ENCODE measurements at regions not wholly inside any gene's neighbourhood (a gene's known extent, or its start where the extent isn't known, plus 50 kb on each side); places are given as distances from the start of the nearest gene placed in this dataset.

DNA sequence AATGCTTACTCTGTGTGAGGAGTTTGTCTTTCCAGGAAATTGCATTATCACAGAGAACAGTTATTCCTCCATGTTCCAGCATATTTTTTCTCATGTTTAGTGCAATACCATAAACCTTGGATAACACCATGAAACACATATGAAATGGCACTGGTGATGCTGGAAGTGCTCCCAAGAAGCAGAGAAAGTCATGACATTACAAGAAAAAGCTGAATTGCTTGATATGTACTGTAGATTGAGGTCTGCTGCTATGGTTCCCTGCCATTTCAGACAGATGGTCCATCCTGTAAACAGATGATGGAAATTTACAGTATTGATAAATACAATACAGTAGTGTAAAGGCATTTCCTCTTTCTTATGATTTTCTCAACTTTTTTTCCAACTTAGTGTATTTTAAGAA, 422.1 kb downstream of the LRRIQ3 start:
- ChIA-PET CTCF (no interaction called here), POLR2A (no interaction called here)

DNA sequence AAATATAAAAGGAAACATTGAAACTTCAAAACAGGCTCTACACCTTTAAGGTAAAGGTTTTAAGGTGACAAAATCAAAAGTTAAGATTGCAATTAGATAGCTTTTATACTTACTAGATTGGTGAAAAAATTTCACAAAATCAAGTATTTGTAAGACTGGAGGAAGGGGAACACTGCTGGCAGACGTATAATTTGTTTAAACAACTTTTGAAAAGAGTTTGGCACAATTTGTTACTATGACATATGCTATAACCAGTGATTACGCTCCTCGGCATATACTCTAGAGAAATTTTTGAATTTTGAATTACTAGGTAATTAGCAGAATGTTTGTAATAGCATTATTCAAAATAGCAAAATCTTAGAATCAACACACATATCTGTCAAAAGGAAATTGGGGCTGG, 425.0 kb downstream of the LRRIQ3 start:
- POLR2A ChIA-PET, result no interaction called here
- CTCF ChIA-PET, result no interaction called here

- POLR2A ChIA-PET, result no interaction called here
Observed at GRCh38 chr1:73771396-73771795, 426.6 kb downstream of the LRRIQ3 start.

DNA sequence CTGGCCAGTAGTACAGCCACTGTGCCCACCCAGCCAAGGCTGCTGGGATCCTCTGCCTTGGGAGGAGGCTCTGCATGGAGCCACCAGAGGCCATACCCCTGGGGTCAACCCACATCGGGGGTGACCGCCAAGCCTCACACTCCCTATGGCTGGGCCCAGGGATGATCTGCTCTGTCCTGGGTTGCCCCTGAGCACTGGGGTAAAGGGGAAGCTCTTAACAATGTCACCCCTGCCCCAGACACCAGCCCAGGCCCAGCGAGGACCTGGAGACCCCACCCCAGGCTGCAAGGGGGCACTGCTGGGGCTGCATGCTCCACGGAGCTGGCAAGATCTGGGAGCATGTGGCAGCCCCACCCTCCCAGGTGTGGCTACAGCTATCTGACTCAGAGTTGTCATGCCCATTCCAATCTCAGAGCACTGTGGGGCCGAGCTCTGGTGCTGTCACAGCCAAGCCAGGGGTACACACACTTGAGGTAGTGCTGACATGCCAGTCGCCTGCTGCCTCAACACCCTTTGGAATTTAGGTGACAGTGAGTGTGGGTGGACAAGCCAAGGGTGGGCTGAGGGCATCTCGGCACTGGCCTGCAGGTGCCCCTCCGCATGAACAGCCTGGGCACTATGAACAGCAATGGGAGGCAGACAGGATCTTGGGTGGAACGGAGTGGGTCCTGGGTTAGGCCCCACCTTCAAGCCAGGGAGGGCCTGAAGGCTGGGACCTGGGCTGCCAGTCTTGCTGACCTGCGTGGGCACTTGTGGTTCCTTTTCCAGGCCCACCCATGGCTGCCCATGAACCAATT, 427.7 kb downstream of the LRRIQ3 start:
- POLR2A ChIA-PET, result no interaction called here
- CTCF ChIA-PET, result no interaction called here

More at GRCh38 chr1:73771396-73771795, 426.6 kb downstream of the LRRIQ3 start:
- CTCF ChIA-PET, result no interaction called here

DNA sequence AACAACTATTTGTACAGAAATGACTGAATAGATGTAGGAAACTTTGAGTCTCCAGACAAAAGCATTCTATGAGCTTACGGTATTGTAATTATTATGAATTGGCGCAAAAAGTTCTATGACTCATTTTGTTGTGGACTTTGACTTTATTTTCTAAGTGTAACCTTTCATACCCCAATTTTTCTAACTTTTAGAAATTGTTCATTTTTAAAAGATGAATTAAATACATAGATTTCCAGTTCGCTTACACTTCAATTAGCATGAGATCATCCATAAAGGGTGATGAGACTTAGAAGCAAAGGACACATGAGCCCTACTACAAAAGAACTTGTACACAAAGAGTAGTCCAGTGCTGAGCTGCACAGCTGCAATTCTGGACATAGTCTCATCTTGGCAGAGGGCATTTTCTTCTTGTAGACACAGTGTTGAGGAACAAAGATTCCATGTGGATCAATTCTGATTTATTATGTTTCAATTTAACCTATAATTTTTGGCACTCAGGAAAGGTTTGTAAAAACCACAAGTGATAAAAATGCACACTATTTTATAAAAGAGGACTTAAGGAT, 431.1 kb downstream of the LRRIQ3 start:
- POLR2A ChIA-PET, result no interaction called here
- CTCF ChIA-PET, result no interaction called here

DNA sequence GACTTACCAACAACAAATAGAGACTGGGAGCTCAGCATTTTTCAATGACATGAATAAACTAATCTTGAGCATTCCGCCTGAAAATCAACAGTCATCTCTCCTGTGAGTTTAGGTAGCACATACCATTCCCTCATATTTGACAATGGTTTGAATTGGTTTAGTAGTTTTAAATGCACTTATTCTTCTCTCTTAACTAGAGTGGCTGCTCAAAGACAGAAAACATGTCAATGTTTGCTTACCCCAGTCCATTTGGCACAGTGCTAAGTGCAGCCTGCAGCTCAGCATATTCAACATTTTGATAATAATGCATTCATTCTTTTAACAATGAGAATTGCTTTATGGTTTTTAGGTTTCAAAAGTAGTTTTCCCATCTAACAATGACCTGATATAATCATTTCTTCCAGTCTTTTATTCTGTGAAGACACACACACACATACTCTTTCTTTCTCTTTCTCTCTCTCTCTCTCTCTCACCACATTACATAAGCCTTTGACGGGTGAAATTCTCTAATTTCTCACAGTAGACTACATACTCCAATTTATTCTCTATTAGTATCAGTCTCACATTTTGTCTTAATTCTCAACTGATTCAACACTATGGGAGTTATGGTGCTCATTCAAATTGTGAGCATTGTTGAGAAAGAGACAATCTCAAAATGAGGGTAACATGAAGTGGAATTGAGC, 432.3 kb downstream of the LRRIQ3 start:
- CTCF ChIA-PET, result no interaction called here
- POLR2A ChIA-PET, result no interaction called here

GRCh38 chr1:73761559-73761958, 436.4 kb downstream of the LRRIQ3 start:
- POLR2A ChIA-PET, result no interaction called here
- CTCF ChIA-PET, result no interaction called here

GRCh38 chr1:73759011-73759410, 439.0 kb downstream of the LRRIQ3 start:
- ChIA-PET POLR2A (no interaction called here), CTCF (no interaction called here)

GRCh38 chr1:73756817-73757216, 441.2 kb downstream of the LRRIQ3 start:
- ChIA-PET POLR2A (no interaction called here), CTCF (no interaction called here)

DNA sequence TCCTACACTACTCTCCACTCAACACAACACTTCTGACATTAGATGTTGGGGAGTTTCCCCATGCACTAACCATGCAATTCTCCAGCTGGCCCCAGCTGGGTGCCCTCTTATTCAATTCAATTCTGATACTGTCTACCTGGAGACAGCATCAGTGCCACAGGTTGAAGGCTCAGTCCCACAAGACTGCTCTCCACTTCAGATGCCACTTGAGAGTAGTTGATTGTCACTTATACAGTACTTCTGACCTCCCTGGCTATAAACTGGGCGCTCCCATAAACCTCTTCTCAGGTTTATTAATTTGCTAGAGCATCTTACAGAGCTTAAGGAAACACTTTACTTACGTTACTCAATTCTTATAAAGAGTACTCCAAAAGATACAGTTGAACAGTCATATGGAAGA, 442.3 kb downstream of the LRRIQ3 start:
- POLR2A ChIA-PET, result no interaction called here

GRCh38 chr1:73749996-73750395, 448.0 kb downstream of the LRRIQ3 start:
- CTCF ChIA-PET, result no interaction called here

More for the DNA sequence above, 442.3 kb downstream of the LRRIQ3 start:
- CTCF ChIA-PET, result no interaction called here

GRCh38 chr1:73744985-73745384, 453.0 kb downstream of the LRRIQ3 start:
- ChIA-PET POLR2A (no interaction called here), CTCF (no interaction called here)

More at GRCh38 chr1:73749996-73750395, 448.0 kb downstream of the LRRIQ3 start:
- POLR2A ChIA-PET, result no interaction called here

DNA sequence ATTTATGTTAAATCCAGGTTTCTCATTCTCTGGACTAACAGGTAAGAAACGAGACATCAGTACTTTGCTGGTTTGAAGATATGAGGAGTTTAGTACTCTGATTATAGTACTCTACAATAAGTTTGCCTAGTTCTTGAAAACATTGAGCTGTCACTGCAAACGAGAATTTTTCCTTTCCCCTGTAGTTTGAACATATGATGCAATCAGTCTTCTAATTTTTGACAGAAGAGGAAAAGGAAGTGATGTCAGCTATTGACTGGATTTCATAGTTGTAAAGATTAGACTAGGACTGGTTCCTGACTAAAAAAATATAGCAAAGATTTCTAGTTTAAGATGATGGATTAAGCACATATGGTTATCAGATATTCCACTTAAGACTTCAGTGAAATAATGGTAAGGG, 461.9 kb downstream of the LRRIQ3 start:
- ChIA-PET CTCF (no interaction called here), POLR2A (no interaction called here)

DNA sequence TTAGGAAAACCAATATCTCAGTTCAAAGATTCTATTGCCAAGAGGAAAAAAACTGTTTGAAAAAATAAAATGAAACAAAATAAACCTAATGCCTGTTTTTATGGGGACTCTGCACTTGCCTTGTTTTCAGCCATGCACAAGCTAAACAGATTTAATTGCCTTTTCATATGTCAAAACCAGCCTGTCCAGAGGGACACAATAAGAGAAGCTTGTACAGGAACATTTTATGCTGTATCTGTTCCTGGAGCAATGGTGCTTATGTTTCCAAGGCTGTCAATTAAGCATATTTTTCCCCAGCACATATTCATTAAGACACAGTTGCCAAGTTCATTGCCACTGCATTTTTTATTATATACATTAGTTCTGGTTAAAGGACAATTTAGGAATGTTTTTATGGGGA, 470.9 kb downstream of the LRRIQ3 start:
- ChIA-PET CTCF (no interaction called here), POLR2A (no interaction called here)

GRCh38 chr1:73722055-73722454, 475.9 kb downstream of the LRRIQ3 start:
- POLR2A ChIA-PET, result no interaction called here
- CTCF ChIA-PET, result no interaction called here

DNA sequence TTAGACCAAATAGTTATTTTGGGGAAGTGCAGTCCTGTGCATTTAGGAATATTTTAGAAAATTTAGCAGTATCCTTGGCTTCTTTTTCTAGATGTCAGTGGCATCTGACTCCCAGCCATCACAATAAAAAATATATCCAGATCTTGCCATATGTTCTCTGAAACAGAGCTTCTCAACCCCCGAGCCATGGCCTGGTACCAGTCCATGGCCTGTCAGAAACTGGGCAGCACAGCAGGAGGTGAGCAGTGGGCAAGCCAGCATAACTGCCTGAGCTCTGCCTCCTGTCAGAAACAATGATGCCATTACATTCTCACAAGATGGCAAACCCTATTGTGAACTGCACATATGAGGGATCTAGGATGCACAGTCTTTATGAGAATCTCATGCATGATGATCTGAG, 480.0 kb downstream of the LRRIQ3 start:
- CTCF ChIA-PET, result no interaction called here

GRCh38 chr1:73711089-73711488, 486.9 kb downstream of the LRRIQ3 start:
- ChIA-PET CTCF (no interaction called here), POLR2A (no interaction called here)

More for the DNA sequence above, 480.0 kb downstream of the LRRIQ3 start:
- POLR2A ChIA-PET, result no interaction called here

DNA sequence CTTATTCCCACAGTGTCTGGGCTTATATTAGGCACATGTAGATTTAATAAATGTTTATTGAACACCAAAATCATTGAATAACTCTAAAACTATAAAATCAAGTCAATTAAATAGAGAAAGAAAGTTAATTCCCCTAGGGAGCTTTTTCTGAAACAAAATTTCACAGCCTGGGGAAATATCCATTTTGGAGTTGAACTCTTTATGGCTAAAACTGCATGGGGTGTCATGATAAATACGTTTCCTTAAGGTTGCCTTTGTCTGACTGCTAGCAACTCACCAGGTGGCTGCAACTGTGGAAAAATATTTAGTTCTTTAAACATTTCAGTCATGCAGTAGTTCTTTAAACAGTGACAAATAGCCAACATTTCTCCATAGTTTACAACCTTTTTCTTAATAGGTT, 496.1 kb downstream of the LRRIQ3 start:
- CTCF ChIA-PET, result no interaction called here
- POLR2A ChIA-PET, result no interaction called here

GRCh38 chr1:73676186-73676585, 521.8 kb downstream of the LRRIQ3 start:
- ChIA-PET CTCF (no interaction called here), POLR2A (no interaction called here)

DNA sequence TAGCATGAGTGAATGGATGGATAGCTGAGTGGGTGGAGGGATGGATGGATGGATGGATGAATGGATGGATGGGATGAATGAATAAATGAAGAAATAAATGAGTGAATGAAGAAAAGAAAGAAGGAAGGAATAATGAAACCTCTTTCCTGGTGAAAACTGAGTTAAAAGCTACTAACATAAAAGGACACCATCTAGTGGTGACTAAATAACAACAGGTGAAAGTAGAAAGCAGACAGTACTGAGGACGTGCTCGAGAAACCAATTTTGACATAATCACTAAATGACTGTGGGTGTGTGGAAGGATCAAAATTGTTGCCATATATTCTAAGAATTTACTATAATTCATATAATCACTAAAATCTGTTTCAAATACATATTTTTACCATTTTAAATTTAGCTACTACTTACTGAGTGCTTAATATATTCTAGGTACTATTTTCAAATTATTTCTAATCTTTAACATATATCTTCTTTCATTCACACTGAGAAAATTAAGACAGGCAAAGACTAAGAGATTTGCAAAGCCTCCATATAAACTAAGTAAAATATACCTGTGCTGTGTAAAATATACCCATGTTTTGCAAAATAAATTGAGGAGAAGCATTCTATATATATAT, 522.9 kb downstream of the LRRIQ3 start:
- CTCF ChIA-PET, result interaction anchor here (0.6 kb wide), 2 partner anchors 886 to 1340 kb away, joined by 3 to 4 read pairs; no protein-coding TSS in a partner anchor
- POLR2A ChIA-PET, result no interaction called here

GRCh38 chr1:73673971-73674370, 524.0 kb downstream of the LRRIQ3 start:
- POLR2A ChIA-PET, result no interaction called here
- CTCF ChIA-PET, result interaction anchor here (0.6 kb wide), 1 partner anchor 14 kb away, joined by 4 read pairs; no protein-coding TSS in a partner anchor

Measured in activated CD8-positive, alpha-beta memory T cell treated with anti-CD3 and anti-CD28 coated beads for 36 hours (primary cell).